GM21447 (cell line): ENCODE measurements at regions not wholly inside any gene's neighbourhood (a gene's known extent, or its start where the extent isn't known, plus 50 kb on each side); places are given as distances from the start of the nearest gene placed in this dataset.

ENCODE experiments used
- ATAC-seq: cut with Tn5 transposase; IDR thresholded peaks from one replicate; pipeline ENCODE4 v1.9.1; 2021; ENCODE audit not compliant: unreplicated experiment

- ATAC-seq = no peak
Observed at GRCh38 chr2:196224756-196225155, 53.4 kb upstream of the STK17B start.

GRCh38 chr2:196225213-196225612 lies 53.8 kb upstream of the STK17B start:
- no peak for ATAC-seq

- no peak for ATAC-seq
Observed at GRCh38 chr2:196226058-196226706, 54.8 kb upstream of the STK17B start.

- ATAC-seq = no peak
Observed at GRCh38 chr2:196226707-196227065, 55.3 kb upstream of the STK17B start.

GRCh38 chr2:196229013-196229412 lies 57.6 kb upstream of the STK17B start:
- ATAC-seq = no peak

GRCh38 chr2:196230061-196230854 lies 58.9 kb upstream of the STK17B start:
- no peak for ATAC-seq

GRCh38 chr2:196233021-196233804 lies 61.8 kb upstream of the STK17B start:
- peak; percentile 14 for ATAC-seq

GRCh38 chr2:196233805-196234475 lies 62.6 kb upstream of the STK17B start:
- peak; percentile 89 for ATAC-seq

- no peak for ATAC-seq
Observed at GRCh38 chr2:196234672-196235071, 63.3 kb upstream of the STK17B start.

- ATAC-seq = no peak
Observed at GRCh38 chr2:196238836-196239380, 67.5 kb upstream of the STK17B start.

- peak; percentile 79 for ATAC-seq
Observed at GRCh38 chr2:196239622-196240587, 68.5 kb upstream of the STK17B start.

GRCh38 chr2:196241175-196241574 lies 69.8 kb upstream of the STK17B start:
- ATAC-seq = no peak

- peak; percentile 87 for ATAC-seq
Observed at GRCh38 chr2:196242131-196242620, 70.8 kb upstream of the STK17B start.

GRCh38 chr2:196244516-196244915 lies 73.1 kb upstream of the STK17B start:
- no peak for ATAC-seq

GRCh38 chr2:196244966-196245365 lies 73.6 kb upstream of the STK17B start:
- no peak for ATAC-seq

- ATAC-seq = no peak
Observed at GRCh38 chr2:196245378-196246140, 74.2 kb upstream of the STK17B start.

- no peak for ATAC-seq
Observed at GRCh38 chr2:196247114-196247975, 76.0 kb upstream of the STK17B start.

- ATAC-seq = no peak
Observed at GRCh38 chr2:196247976-196248280, 76.5 kb upstream of the STK17B start.
